ENCODE measurements at regions not wholly inside any gene's neighbourhood (a gene's known extent, or its start where the extent isn't known, plus 50 kb on each side); places are given as distances from the start of the nearest gene placed in this dataset.

- no peak for DNase-seq
Observed at GRCh38 chr10:33396938-33397337, 62.5 kb upstream of the NRP1 start.

GRCh38 chr10:33396279-33396678 is 61.8 kb upstream of the NRP1 start:
- DNase-seq, result no peak

- no peak for DNase-seq
Observed at GRCh38 chr10:33395201-33395600, 60.7 kb upstream of the NRP1 start.

DNA sequence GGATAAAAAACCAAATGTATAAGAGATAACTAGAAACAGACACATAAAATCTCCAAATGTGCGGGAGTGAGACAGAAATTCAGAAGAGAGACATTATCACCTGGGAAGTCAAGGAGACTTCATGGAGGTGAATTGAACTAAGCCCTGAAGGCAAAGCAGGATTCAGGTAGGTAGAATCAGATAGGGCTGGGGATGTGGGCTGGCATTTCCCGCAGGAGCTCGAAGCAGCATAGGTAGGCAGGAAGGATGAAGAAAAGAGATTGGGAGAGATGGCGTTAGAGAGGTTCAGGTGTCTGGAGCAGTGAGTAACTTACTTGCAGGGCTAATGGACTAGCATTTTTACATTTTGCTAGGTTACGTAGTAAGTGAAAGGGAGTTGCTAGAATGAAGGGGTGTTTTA is 58.2 kb upstream of the NRP1 start:
- DNase-seq, result no peak

DNA sequence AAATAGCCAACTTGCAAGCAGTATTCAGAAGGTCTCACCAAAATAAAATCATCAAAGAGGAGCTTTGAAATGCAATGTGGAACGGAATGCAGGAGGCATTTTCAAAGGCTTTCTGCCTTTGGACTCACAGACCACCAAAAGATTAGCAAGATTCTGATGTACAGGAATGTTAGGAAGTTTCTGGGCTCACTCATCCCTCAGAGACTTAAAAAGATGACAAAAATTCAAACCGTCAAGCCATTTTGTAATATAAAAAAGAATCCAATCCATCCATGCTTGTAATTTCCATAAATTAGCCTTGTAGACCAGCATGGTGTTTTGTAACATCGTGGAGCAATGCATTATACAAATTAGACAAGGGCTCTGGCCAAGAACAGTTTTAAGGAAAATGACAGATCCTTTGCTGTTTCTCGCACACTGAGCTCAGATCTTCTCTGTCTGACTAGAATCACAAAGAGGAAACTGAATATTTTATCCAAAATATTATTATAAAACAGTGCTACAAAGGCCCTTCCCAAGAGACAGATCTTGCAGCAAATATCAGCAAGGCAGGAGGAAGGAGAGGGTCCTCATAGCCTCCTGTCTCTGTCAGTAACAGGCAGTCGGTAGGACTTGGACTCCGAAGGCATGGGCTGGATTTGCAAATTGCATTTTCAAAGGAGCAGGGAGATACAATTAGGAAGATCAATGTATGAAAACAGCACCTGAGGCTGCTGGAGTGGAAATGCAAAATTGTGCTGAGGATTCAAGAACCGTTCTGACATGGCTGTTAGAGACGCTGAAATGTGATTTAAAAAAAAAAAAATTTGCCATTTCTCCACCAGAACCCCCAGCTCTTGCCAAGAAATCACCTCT is 57.4 kb upstream of the NRP1 start:
- DNase-seq, result no peak

GRCh38 chr10:33390046-33390445 is 55.6 kb upstream of the NRP1 start:
- no peak for DNase-seq

DNA sequence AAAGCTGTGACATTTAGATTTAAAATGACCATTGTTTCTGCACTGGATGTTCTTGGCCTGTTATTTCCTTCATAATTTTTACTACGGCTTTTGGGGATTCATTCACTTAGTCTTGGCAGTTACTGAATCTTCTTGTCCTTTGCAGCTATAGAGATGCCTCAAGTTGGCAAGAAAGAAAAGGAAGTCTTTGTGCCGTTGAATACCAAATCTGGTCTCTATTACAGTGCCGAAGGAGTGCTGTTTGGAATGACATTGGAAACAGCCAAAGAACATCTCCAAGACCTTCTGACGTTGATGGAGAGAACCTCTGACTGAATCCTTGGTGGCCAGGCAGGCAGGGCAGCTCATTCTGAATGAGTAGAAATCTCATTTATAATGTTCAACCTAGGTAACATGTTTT is 54.3 kb upstream of the NRP1 start:
- no peak for DNase-seq

DNA sequence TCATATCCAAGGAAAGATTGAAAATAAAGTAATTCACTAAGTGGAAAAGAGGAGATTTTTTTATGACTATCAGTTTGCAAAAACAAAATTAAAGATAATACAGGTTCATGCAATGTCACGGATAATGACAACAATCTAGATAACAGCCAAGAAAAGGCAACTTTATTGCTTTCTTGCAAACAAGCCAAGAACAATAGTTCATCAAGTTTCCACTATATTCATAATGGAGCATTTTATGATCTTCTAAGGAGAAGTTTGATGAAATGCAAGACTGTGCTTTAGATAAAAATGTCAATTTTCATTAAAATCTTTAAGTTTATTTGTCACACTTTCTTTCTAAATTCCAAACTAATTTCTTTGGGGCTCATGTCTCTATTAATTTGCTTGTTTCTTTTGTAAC is 53.9 kb upstream of the NRP1 start:
- DNase-seq, result no peak

- no peak for DNase-seq
Observed at GRCh38 chr10:33387720-33388119, 53.3 kb upstream of the NRP1 start.

DNA sequence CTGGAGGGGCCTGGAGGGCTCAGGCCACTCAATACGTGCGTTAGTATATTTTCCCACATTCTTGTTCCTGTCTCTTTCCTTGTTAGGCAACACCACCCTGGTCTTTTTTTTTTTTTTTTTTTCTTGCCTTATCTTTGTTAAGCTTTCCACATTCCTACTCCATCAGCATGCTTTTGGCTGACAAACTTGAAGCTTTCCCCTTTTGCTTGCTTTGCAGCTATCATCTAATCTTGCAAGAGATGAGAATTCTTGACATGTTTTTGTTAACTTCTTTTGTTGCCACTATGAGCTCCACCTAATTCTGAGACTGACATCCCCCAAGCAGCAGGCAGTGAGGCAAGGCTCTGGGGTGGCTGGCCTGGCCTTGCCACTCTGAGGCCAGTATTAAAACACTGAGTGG is 52.5 kb upstream of the NRP1 start:
- DNase-seq, result no peak

DNA sequence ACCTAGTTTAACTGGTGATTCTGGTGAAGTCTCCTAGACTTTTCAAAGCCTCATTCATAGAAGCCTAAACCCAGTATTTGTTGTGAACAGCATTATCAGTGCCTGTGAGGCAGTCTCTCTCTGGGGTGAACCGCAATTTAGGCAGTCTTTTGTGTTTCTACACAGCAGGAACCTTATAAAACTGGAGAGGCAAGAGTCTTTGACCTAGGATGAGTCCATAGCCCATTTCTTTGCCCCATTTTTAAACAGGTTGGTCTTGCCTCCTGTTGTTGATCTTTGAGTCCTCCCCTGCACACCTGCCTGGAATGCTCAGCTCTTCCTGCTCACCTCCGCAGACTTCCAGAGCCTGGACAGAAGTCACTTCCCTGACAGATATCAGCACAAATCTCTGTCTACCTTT is 51.2 kb upstream of the NRP1 start:
- no peak for DNase-seq

- no peak for DNase-seq
Observed at GRCh38 chr10:33385015-33385414, 50.5 kb upstream of the NRP1 start.

All from NCI-H524 treated with DMSO at 0.1 percent for 48 hours (cell line).